ENCODE measurements at regions not wholly inside any gene's neighbourhood (a gene's known extent, or its start where the extent isn't known, plus 50 kb on each side); places are given as distances from the start of the nearest gene placed in this dataset.
"Not testable (repeated sequence)": the region's sequence is repeated elsewhere in the genome, so short reads cannot be mapped to it uniquely, and the experiment has no call there.

- no peak overlapping the region for H3K4me3 ChIP-seq
- no peak overlapping the region for H3K4me2 ChIP-seq (ENCODE audit: unreplicated experiment)
- H3F3A ChIP-seq (ENCODE audit: insufficient read depth), result no peaks in the 10 kb centered on the region
- H3K9ac ChIP-seq, result no peak overlapping the region
- 55 to 59% methylated on average over 4 of the region's 4 CpGs for WGBS, 2 experiments (ENCODE audit: low coverage in 1 of 2, low lambda C conversion rate in 2 of 2, missing lambda C conversion rate in 2 of 2)
- no peak for DNase-seq
- H3K27ac ChIP-seq, result no peak overlapping the region
- no peaks in the 10 kb centered on the region for H3K9me2 ChIP-seq (ENCODE audit: insufficient read depth)
- no peaks in the 10 kb centered on the region for H3K4me1 ChIP-seq (ENCODE audit: insufficient read depth)
- no peaks in the 10 kb centered on the region for H4K20me1 ChIP-seq (ENCODE audit: insufficient read depth)
- no peak overlapping the region for H2AFZ ChIP-seq
- no peaks in the 10 kb centered on the region for H3K36me3 ChIP-seq (ENCODE audit: low read depth)
- no peaks in the 10 kb centered on the region for H3K9me3 ChIP-seq (ENCODE audit: low read depth)
- TF ChIP-seq EZH2phosphoT487 (IDR thresholded peaks at IDR 0.05; ENCODE audit: insufficient read depth, low read depth) (no peak), EZH2 (IDR thresholded peaks at IDR 0.05; ENCODE audit: insufficient read depth, poor library complexity, severe bottlenecking) (no peak)
- no peaks in the 10 kb centered on the region for H3K27me3 ChIP-seq (replicated peaks; ENCODE audit: insufficient read depth)
- in situ Hi-C loops (cut with MboI), result no loop called here
- no peaks in the 10 kb centered on the region for H3K79me2 ChIP-seq (ENCODE audit: insufficient read depth)
Observed at GRCh38 chr3:78506061-78506460, 1261.7 kb downstream of the ROBO1 start.

GRCh38 chr3:78506581-78507195, 1261.1 kb downstream of the ROBO1 start:
- H3F3A ChIP-seq (ENCODE audit: insufficient read depth), result no peaks in the 10 kb centered on the region
- no peaks in the 10 kb centered on the region for H3K9me2 ChIP-seq (ENCODE audit: insufficient read depth)
- H3K4me3 ChIP-seq, result no peak overlapping the region
- H3K4me2 ChIP-seq (ENCODE audit: unreplicated experiment), result no peak overlapping the region
- H3K27ac ChIP-seq, result no peak overlapping the region
- no peaks in the 10 kb centered on the region for H3K27me3 ChIP-seq (replicated peaks; ENCODE audit: insufficient read depth)
- no peak for DNase-seq
- no peaks in the 10 kb centered on the region for H3K9me3 ChIP-seq (ENCODE audit: low read depth)
- no peaks in the 10 kb centered on the region for H3K4me1 ChIP-seq (ENCODE audit: insufficient read depth)
- no peak overlapping the region for H3K9ac ChIP-seq
- in situ Hi-C loops (cut with MboI), result no loop called here
- no peak for TF ChIP-seq EZH2 (IDR thresholded peaks at IDR 0.05; ENCODE audit: insufficient read depth, poor library complexity, severe bottlenecking)
- 44 to 58% methylated on average over 2 of the region's 2 CpGs for WGBS, 2 experiments (ENCODE audit: low coverage in 1 of 2, low lambda C conversion rate in 2 of 2, missing lambda C conversion rate in 2 of 2)
- H4K20me1 ChIP-seq (ENCODE audit: insufficient read depth), result no peaks in the 10 kb centered on the region
- H3K36me3 ChIP-seq (ENCODE audit: low read depth), result no peaks in the 10 kb centered on the region
- no peak overlapping the region for H2AFZ ChIP-seq
- no peaks in the 10 kb centered on the region for H3K79me2 ChIP-seq (ENCODE audit: insufficient read depth)

GRCh38 chr3:78507196-78507984, 1260.4 kb downstream of the ROBO1 start:
- Histone ChIP-seq H3K4me1 (ENCODE audit: insufficient read depth) (no peaks in the 10 kb centered on the region), H3K4me2 (ENCODE audit: unreplicated experiment) (no peak overlapping the region)
- WGBS, 2 experiments (ENCODE audit: low coverage in 1 of 2, low lambda C conversion rate in 2 of 2, missing lambda C conversion rate in 2 of 2), result 33 to 39% methylated on average over 6 of the region's 6 CpGs

GRCh38 chr3:78511840-78512239, 1256.0 kb downstream of the ROBO1 start:
- H3K27ac ChIP-seq, result no peak overlapping the region
- no peak overlapping the region for H3K4me3 ChIP-seq
- 29 to 33% methylated on average over 2 of the region's 2 CpGs for WGBS, 2 experiments (ENCODE audit: low coverage in 1 of 2, low lambda C conversion rate in 2 of 2, missing lambda C conversion rate in 2 of 2)
- H3K4me2 ChIP-seq (ENCODE audit: unreplicated experiment), result no peak overlapping the region
- no peaks in the 10 kb centered on the region for H3F3A ChIP-seq (ENCODE audit: insufficient read depth)
- H3K9me3 ChIP-seq (ENCODE audit: low read depth), result no peaks in the 10 kb centered on the region
- H2AFZ ChIP-seq, result no peak overlapping the region
- no peak for TF ChIP-seq EZH2phosphoT487 (IDR thresholded peaks at IDR 0.05; ENCODE audit: insufficient read depth, low read depth)
- no peak for TF ChIP-seq EZH2 (IDR thresholded peaks at IDR 0.05; ENCODE audit: insufficient read depth, poor library complexity, severe bottlenecking)
- in situ Hi-C loops (cut with MboI), result no loop called here
- no peaks in the 10 kb centered on the region for H3K4me1 ChIP-seq (ENCODE audit: insufficient read depth)
- H4K20me1 ChIP-seq (ENCODE audit: insufficient read depth), result no peaks in the 10 kb centered on the region
- H3K27me3 ChIP-seq (replicated peaks; ENCODE audit: insufficient read depth), result no peaks in the 10 kb centered on the region
- no peaks in the 10 kb centered on the region for H3K36me3 ChIP-seq (ENCODE audit: low read depth)
- no peak for DNase-seq
- H3K9ac ChIP-seq, result no peak overlapping the region
- no peaks in the 10 kb centered on the region for H3K79me2 ChIP-seq (ENCODE audit: insufficient read depth)
- no peaks in the 10 kb centered on the region for H3K9me2 ChIP-seq (ENCODE audit: insufficient read depth)

More at GRCh38 chr3:78507196-78507984, 1260.4 kb downstream of the ROBO1 start:
- no peaks in the 10 kb centered on the region for H3F3A ChIP-seq (ENCODE audit: insufficient read depth)
- no peak for DNase-seq
- H3K9ac ChIP-seq, result no peak overlapping the region
- no peaks in the 10 kb centered on the region for H3K79me2 ChIP-seq (ENCODE audit: insufficient read depth)
- H3K9me3 ChIP-seq (ENCODE audit: low read depth), result no peaks in the 10 kb centered on the region
- no peaks in the 10 kb centered on the region for H3K9me2 ChIP-seq (ENCODE audit: insufficient read depth)
- no peaks in the 10 kb centered on the region for H3K27me3 ChIP-seq (replicated peaks; ENCODE audit: insufficient read depth)
- TF ChIP-seq EZH2phosphoT487 (IDR thresholded peaks at IDR 0.05; ENCODE audit: insufficient read depth, low read depth) (no peak), EZH2 (IDR thresholded peaks at IDR 0.05; ENCODE audit: insufficient read depth, poor library complexity, severe bottlenecking) (no peak)
- H3K36me3 ChIP-seq (ENCODE audit: low read depth), result no peaks in the 10 kb centered on the region
- in situ Hi-C loops (cut with MboI), result no loop called here
- no peak overlapping the region for H3K4me3 ChIP-seq
- no peak overlapping the region for H3K27ac ChIP-seq
- H2AFZ ChIP-seq, result no peak overlapping the region
- no peaks in the 10 kb centered on the region for H4K20me1 ChIP-seq (ENCODE audit: insufficient read depth)

GRCh38 chr3:78512786-78513185, 1255.0 kb downstream of the ROBO1 start:
- H3K9me3 ChIP-seq (ENCODE audit: low read depth); H3K4me3 ChIP-seq; H3K36me3 ChIP-seq (ENCODE audit: low read depth); H3K27ac ChIP-seq; H3K9me2 ChIP-seq (ENCODE audit: insufficient read depth); H2AFZ ChIP-seq; H3K9ac ChIP-seq; H4K20me1 ChIP-seq (ENCODE audit: insufficient read depth); DNase-seq; in situ Hi-C loops (cut with MboI); H3F3A ChIP-seq (ENCODE audit: insufficient read depth); H3K4me2 ChIP-seq (ENCODE audit: unreplicated experiment); H3K79me2 ChIP-seq (ENCODE audit: insufficient read depth); H3K27me3 ChIP-seq (replicated peaks; ENCODE audit: insufficient read depth); H3K4me1 ChIP-seq (ENCODE audit: insufficient read depth): not testable (repeated sequence)
- WGBS, 2 experiments (ENCODE audit: low coverage in 1 of 2, low lambda C conversion rate in 2 of 2, missing lambda C conversion rate in 2 of 2), result 26% methylated on average over 4 of the region's 4 CpGs

Data from GM23248 (cell line).